Urinary bladder (tissue), 3 donors: ENCODE measurements at regions not wholly inside any gene's neighbourhood (a gene's known extent, or its start where the extent isn't known, plus 50 kb on each side); places are given as distances from the start of the nearest gene placed in this dataset.
"Not testable (repeated sequence)": the region's sequence is repeated elsewhere in the genome, so short reads cannot be mapped to it uniquely, and the experiment has no call there.

ENCODE experiments used
- DNase-seq: peaks from one replicate; pipeline ENCODE4 v3.0.0-alpha.2; 2015; ENCODE audit errors: extremely low spot score
- H3K27ac ChIP-seq: one replicate; pipeline ENCODE4 v1.5.1; 2013; ENCODE audit warnings: low read depth, mild to moderate bottlenecking, moderate library complexity
- H3K36me3 ChIP-seq: one replicate; pipeline ENCODE4 v1.6.1; 2013; ENCODE audit warnings: mild to moderate bottlenecking, moderate library complexity; ENCODE audit not compliant: insufficient read depth
- H3K4me1 ChIP-seq: one replicate; pipeline ENCODE4 v1.6.1; 2013; ENCODE audit warnings: mild to moderate bottlenecking, moderate library complexity; ENCODE audit not compliant: insufficient read depth
- H3K4me3 ChIP-seq: one replicate; pipeline ENCODE4 v1.5.1; 2013; ENCODE audit warnings: low read depth, low read length
- WGBS: extraction: QIAGEN DNeasy Blood & Tissue Kit; methylation state at CpG from one replicate; pipeline ENCODE4 v1.1.7; 2013; 5-methylcytosine and 5-hydroxymethylcytosine counted together
- donor health status: healthy with polysubstance abuse.
- donor health status: healthy.

DNA sequence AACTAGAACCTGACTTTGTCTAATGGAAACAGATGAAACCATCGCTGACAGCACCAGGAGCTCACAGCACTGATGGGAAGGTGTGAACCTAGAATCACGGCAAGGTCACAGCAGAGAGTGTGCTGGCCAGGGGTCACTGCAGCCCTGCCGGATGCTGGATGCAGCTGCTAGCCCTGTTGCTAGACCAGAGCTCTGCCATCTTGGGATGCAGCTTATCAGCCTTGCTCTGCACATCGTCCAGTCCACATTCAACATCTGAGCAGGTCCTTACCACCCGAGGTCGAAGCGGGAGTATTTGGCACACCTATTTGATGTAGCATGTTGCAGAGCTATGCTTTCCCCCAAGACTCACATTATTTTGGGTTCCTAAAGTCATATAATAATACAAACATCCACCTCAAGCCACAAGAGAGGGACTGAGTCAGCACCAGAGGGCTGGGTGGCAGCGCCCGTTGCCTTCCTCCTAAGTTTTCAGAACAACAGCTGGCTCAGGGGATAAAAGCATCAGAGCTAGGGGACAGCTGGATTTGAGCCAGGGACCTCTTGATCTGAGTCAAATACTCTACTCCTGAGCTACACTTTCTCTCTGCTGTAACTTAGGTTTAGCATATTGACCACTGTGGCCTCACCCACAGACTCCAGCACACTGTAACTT, 135.3 kb downstream of the ZNF467 start:
- 82% methylated on average over 9 of the region's 9 CpGs for WGBS
- Histone ChIP-seq H3K27ac (no peak overlapping the region), H3K36me3 (no peaks in the 10 kb centered on the region), H3K4me1 (no peaks in the 10 kb centered on the region), H3K4me3 (no peak overlapping the region)
- no peak for DNase-seq

- no peak overlapping the region for H3K27ac ChIP-seq
- no peak overlapping the region for H3K4me3 ChIP-seq
- WGBS = 56% methylated on average over 10 of the region's 10 CpGs
- DNase-seq = no peak
- H3K36me3 ChIP-seq = no peaks in the 10 kb centered on the region
- H3K4me1 ChIP-seq = no peaks in the 10 kb centered on the region
Measured at GRCh38 chr7:149635561-149636329, 137.6 kb downstream of the ZNF467 start.

GRCh38 chr7:149633976-149634945, 136.7 kb upstream of the ZNF746 start:
- no peaks in the 10 kb centered on the region for H3K36me3 ChIP-seq
- WGBS = 71% methylated on average over 13 of the region's 13 CpGs
- H3K27ac ChIP-seq = no peak overlapping the region
- no peak overlapping the region for H3K4me3 ChIP-seq
- DNase-seq = no peak
- no peaks in the 10 kb centered on the region for H3K4me1 ChIP-seq

DNA sequence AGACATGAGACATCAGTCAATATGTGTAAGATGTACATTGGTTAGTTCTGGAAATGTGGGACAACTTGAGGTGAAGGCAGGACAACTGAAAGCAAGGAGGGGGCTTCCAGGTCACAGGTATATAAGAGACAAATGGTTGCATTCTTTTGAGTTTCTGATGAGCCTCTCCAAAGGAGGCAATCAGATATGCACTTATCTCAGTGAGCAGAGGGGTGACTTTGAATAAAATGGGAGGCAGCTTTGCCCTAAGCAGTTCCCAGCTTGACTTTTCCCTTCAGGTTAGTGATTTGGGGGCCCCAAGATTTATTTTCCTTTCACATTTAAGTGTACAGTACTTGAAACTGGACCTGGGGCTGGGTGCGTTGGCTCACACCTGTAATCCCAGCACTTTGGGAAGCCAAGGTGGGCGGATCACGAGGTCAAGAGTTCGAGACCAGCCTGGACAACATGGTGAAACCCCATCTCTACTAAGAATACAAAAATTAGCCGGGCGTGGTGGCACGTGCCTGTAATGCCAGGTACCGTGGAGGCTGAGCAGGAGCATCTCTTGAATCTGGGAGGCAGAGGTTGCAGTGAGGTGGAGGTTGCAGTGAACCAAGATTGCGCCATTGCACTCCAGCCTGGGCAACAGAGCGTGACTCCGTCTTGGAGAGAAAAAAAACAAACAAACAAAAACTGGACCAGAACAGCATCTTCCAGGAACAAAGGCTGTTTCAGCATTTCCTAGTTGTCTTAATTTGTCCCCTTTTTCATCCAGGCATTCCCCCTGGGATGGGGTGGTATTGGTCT, 130.9 kb upstream of the ZNF746 start:
- H3K36me3 ChIP-seq, DNase-seq, H3K4me1 ChIP-seq, H3K27ac ChIP-seq, H3K4me3 ChIP-seq: not testable (repeated sequence)
- WGBS = 85% methylated on average over 11 of the region's 11 CpGs

DNA sequence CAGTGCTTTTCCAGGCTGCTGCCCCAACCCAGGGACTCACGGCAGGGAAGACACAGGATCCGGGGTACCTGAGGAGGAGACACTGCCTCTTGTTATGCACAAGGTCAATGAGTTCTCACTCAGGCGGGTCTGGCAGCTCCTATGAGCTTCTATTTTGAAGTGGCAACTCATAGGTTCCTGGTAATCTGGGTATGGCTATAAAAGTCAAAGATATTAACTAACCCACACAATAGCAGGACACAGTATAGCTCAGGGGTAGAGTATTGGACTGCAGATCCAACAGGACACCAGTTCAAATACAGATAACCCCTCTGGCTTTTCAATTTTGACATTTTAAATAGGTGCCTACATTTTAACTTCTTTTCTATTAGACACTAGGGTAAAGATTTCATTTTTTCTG, 130.3 kb upstream of the ZNF746 start:
- DNase-seq = no peak
- no peaks in the 10 kb centered on the region for H3K36me3 ChIP-seq
- no peaks in the 10 kb centered on the region for H3K4me1 ChIP-seq
- no peak overlapping the region for H3K27ac ChIP-seq
- WGBS = 64% methylated on average over 3 of the region's 3 CpGs
- no peak overlapping the region for H3K4me3 ChIP-seq

DNA sequence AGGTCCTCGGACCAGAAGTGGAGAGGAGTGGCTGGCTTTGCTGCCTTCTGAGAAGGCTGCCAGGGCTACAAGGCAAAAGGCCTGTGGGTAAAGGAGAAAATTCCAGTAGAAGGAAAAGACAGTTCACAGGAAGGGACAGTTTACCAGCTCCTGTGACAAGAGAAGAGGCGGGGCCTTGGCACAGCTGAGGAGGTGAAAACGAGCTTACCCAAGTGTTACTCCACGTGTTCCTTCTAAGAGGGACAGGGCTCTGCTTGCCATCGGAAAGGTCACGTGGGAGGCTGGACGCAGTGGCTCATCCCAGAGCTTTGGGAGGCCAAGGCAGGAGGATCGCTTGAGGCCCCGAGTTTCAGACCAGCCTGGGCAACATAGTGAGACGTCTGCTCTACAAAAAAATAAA, 129.4 kb upstream of the ZNF746 start:
- no peaks in the 10 kb centered on the region for H3K36me3 ChIP-seq
- peak overlapping the region; percentile 32 for H3K27ac ChIP-seq
- 77% methylated on average over 10 of the region's 10 CpGs for WGBS
- H3K4me1 ChIP-seq = no peaks in the 10 kb centered on the region
- DNase-seq = no peak
- no peak overlapping the region for H3K4me3 ChIP-seq

GRCh38 chr7:149625947-149626392, 128.4 kb upstream of the ZNF746 start:
- H3K27ac ChIP-seq = no peak overlapping the region

DNA sequence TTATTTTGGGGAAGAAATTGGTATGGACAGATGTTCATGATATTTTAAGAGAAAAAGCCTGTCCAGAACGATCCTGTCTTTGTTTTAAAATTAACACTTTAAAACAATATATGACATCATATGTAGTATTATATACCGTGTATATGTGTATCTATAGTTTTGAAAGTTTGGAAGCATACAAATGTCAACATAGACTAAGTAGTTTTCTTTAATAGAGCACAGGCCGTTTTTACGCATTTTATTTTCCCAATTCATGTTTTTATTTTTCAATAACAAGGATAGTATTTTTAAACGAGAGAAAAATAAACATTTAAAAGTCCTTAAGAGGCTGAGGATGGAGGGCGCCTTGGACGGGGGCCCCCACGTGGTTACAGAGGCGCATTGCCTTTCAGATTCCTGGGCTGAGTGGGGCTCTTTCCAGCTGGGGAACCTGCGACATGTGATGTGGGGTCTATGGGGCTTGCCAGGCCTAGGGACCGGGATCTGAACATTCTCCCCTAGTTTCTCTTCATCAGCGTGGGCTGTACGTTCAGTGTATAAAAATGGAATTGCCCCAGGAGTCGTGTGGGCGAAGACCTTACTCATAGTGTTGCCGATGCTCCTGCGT, 127.8 kb upstream of the ZNF746 start:
- Histone ChIP-seq H3K4me1 (no peaks in the 10 kb centered on the region), H3K36me3 (no peaks in the 10 kb centered on the region), H3K4me3 (peak overlapping the region; percentile 8), H3K27ac (peak overlapping the region; percentile 89)
- no peak for DNase-seq
- 25% methylated on average over 17 of the region's 17 CpGs for WGBS

More at GRCh38 chr7:149625947-149626392, 128.4 kb upstream of the ZNF746 start:
- H3K4me3 ChIP-seq = peak overlapping the region; percentile 8
- no peaks in the 10 kb centered on the region for H3K36me3 ChIP-seq
- 33% methylated on average over 7 of the region's 7 CpGs for WGBS
- peak; percentile 39 for DNase-seq
- no peaks in the 10 kb centered on the region for H3K4me1 ChIP-seq

GRCh38 chr7:149624419-149625339, 127.1 kb upstream of the ZNF746 start:
- DNase-seq = peak; percentile 62
- Histone ChIP-seq H3K4me1 (no peaks in the 10 kb centered on the region), H3K4me3 (peak overlapping the region; percentile 97), H3K27ac (peak overlapping the region; percentile 89), H3K36me3 (no peaks in the 10 kb centered on the region)
- under 1% methylated on average over 97 of the region's 97 CpGs for WGBS

- no peak for DNase-seq
- WGBS = under 1% methylated on average over 28 of the region's 28 CpGs
- H3K36me3 ChIP-seq = no peaks in the 10 kb centered on the region
- H3K4me3 ChIP-seq = peak overlapping the region; percentile 97
- peak overlapping the region; percentile 89 for H3K27ac ChIP-seq
- no peaks in the 10 kb centered on the region for H3K4me1 ChIP-seq
Measured at GRCh38 chr7:149624006-149624405, 126.4 kb upstream of the ZNF746 start.

- 10% methylated on average over 18 of the region's 19 CpGs for WGBS
- DNase-seq, H3K27ac ChIP-seq, H3K36me3 ChIP-seq, H3K4me1 ChIP-seq: not testable (repeated sequence)
- peak overlapping the region; percentile 97 for H3K4me3 ChIP-seq
Measured at GRCh38 chr7:149623262-149623997, 125.8 kb upstream of the ZNF746 start.
